Common myeloid progenitor, CD34-positive (primary cell): ENCODE measurements at regions not wholly inside any gene's neighbourhood (a gene's known extent, or its start where the extent isn't known, plus 50 kb on each side); places are given as distances from the start of the nearest gene placed in this dataset.

ENCODE experiments used
- CTCF ChIA-PET: fragments of 350-600 bp; sonication (Branson Sonifier 250); formaldehyde crosslinking; loops from one replicate; lab custom pipeline; 2021; ENCODE audit warnings: antibody characterized with exemption; lab: Charles Lee
- POLR2A ChIA-PET: fragments of 350-600 bp; sonication (Branson Sonifier 250); formaldehyde crosslinking; loops from one replicate; lab custom pipeline; 2021; ENCODE audit warnings: antibody characterized with exemption; lab: Charles Lee
- DNase-seq, 3 donors: peaks; one replicate each; pipeline versions ENCODE4 v3.0.0 to v3.0.0-alpha.2; 2013
- H3K27ac ChIP-seq, 2 experiments: 1 replicate in 1 of 2; 2 replicates in 1 of 2; pipeline ENCODE4 v1.7.0; 2013; ENCODE audit warnings: inconsistent platforms in 2 of 2, low read length in 2 of 2, mild to moderate bottlenecking in 2 of 2, low read depth in 1 of 2, moderate library complexity in 1 of 2; ENCODE audit not compliant: severe bottlenecking in 2 of 2, insufficient read depth in 1 of 2, poor library complexity in 1 of 2
- H3K27me3 ChIP-seq, 5 experiments: replicated peaks in 2 of 5; 1 replicate in 3 of 5; 2 replicates in 2 of 5; pipeline versions ENCODE4 v1.6.1 to v1.7.0; 2013; ENCODE audit warnings: low read length in 4 of 5, mild to moderate bottlenecking in 2 of 5, moderate library complexity in 2 of 5, inconsistent platforms in 1 of 5; ENCODE audit not compliant: insufficient read depth in 5 of 5, control insufficient read depth in 4 of 5
- H3K36me3 ChIP-seq, 4 experiments: 1 replicate in 2 of 4; 2 replicates in 2 of 4; pipeline versions ENCODE4 v1.6.1 to v1.7.0; 2013; ENCODE audit warnings: low read length in 3 of 4, control low read depth in 1 of 4, mild to moderate bottlenecking in 1 of 4; ENCODE audit not compliant: control insufficient read depth in 4 of 4, insufficient read depth in 4 of 4
- H3K4me1 ChIP-seq, 4 experiments: 1 replicate in 3 of 4; 2 replicates in 1 of 4; pipeline versions ENCODE4 v1.6.1 to v1.7.1; 2013; ENCODE audit warnings: low read length in 3 of 4, mild to moderate bottlenecking in 3 of 4, control low read depth in 1 of 4, inconsistent platforms in 1 of 4, moderate library complexity in 1 of 4; ENCODE audit not compliant: control insufficient read depth in 4 of 4, insufficient read depth in 4 of 4; ENCODE audit errors: control extremely low read depth in 1 of 4
- H3K4me3 ChIP-seq, 7 experiments: 1 replicate in 4 of 7; 2 replicates in 3 of 7; pipeline versions ENCODE4 v1.5.1 to v1.7.0; 2013; ENCODE audit warnings: mild to moderate bottlenecking in 7 of 7, low read length in 6 of 7, moderate library complexity in 6 of 7, inconsistent platforms in 2 of 7, low read depth in 2 of 7, control low read depth in 1 of 7; ENCODE audit not compliant: insufficient read depth in 4 of 7, control insufficient read depth in 1 of 7; ENCODE audit errors: extremely low read depth in 1 of 7
- H3K9me3 ChIP-seq, 5 experiments: 1 replicate in 4 of 5; 2 replicates in 1 of 5; pipeline versions ENCODE4 v1.6.1 to v1.7.1; 2013; ENCODE audit warnings: low read length in 4 of 5, mild to moderate bottlenecking in 2 of 5, inconsistent platforms in 1 of 5, low read depth in 1 of 5, moderate library complexity in 1 of 5; ENCODE audit not compliant: control insufficient read depth in 4 of 5, insufficient read depth in 2 of 5; ENCODE audit errors: control extremely low read depth in 1 of 5
- WGBS: methylation state at CpG from one replicate; pipeline ENCODE4 v1.1.5; 2013; ENCODE audit not compliant: insufficient coverage; 5-methylcytosine and 5-hydroxymethylcytosine counted together

DNA sequence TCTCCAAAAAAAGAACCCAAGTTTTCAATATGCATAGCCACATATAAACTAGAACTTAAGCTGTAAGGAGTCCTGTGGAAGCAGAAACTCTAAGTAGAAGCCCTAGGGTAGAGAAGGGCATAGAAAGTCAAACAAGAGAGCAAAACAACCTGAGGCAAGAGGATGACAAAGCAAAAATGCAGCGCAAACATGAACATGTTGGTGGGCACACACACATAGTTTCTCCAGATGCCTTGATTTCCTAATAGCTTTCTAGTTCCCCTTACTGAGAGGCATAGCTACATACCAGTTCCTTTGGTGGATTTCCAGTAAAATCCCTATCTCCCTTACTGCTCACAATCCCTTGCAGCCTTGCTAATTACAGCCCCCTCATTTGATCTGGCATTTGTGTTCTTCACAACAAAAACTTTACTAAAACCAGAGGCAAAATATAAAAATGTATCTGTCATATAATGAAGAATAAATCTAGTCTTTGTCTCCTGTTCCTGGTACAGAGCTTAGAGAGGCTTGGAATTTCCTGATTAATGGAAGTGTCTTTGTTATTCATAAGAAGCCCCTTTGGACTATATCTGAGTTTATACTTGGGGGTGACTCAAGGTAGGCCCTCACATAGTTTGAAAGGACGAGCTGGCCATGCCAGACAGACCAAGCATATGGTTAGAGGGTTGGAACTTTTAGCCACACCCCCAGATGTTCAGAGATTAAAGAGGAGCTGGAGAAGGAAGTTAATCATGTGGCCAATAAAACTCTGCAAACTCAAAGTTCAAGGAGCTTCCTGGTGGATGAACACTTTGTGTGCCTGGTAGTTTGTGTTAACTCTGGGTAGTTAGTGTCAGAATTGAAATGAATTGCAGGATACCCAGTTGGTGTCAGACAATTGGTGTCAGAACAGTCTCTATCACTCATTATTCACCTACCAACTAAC, 52.7 kb upstream of the ZCCHC13 start:
- Histone ChIP-seq H3K27me3 (peaks cover 0 to 17% (median 0%) of the 10 kb centered on the region in 5 experiments), H3K4me1 (peaks cover 5 to 25% (median 17%) of the 10 kb centered on the region in 4 experiments), H3K36me3 (peaks cover 0 to 5% (median 3%) of the 10 kb centered on the region in 4 experiments), H3K9me3 (no peaks in the 10 kb centered on the region), H3K27ac (peak overlapping the region; percentile 6 to 49), H3K4me3 (peak overlapping the region in 2 of 7 experiments; percentile 2 to 10)
- ChIA-PET CTCF (interaction anchor here (0.7 to 1.1 kb wide), 2 partner anchors 19 to 294 kb away, joined by 3 read pairs; no protein-coding TSS in a partner anchor), POLR2A (no interaction called here)
- WGBS, result 50% methylated on average over 1 of the region's 2 CpGs
- peak; percentile 58 to 92 (median 89) for DNase-seq

DNA sequence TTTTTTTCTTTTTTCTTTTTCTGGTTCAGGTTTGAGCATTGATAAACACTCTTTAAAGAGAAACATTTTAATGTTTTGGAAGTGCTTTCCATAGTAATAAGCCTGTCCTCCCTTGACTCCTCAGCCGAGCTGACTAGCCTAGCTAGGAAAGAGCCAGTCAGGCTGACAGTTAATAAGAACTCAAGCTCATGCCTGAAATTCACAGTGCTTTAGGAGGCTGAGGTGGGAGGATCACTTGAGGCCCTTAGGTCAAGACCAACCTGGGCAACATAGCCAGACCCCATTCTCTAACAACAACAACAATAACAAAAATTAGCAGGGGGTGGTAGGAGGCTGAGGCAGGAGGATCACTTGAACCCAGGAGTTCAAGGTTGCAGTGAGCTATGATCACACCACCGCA, 53.4 kb upstream of the ZCCHC13 start:
- Histone ChIP-seq H3K4me3 (no peak overlapping the region), H3K4me1 (peaks cover 5 to 25% (median 17%) of the 10 kb centered on the region in 4 experiments), H3K27ac (peak overlapping the region; percentile 6 to 49), H3K36me3 (peaks cover 0 to 3% (median 3%) of the 10 kb centered on the region in 4 experiments), H3K27me3 (peaks cover 0 to 17% (median 0%) of the 10 kb centered on the region in 5 experiments), H3K9me3 (no peaks in the 10 kb centered on the region)
- no peak for DNase-seq
- ChIA-PET CTCF (interaction anchor here (1.1 kb wide), 1 partner anchor 294 kb away, joined by 3 read pairs; no protein-coding TSS in a partner anchor), POLR2A (no interaction called here)
- WGBS, result 83% methylated on average over 1 of the region's 2 CpGs

DNA sequence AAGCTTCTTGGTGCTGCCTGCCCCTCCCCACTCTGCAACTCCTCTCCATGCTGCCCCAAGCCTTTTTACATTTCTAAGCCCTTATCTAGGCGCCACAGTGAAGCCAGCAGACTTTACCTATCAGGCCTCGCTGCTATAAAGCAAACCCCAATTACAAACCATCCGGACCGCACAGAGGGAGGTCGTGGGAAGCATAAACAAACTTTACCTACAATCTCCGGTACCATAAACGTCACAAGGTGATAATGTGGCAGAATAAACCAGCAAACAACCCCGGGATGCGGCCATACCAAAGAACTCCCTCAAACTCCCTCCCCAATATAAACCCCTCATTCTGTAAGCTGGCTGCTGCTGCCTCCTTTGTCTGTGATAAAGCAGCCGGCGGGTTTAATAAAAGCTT, 54.0 kb upstream of the ZCCHC13 start:
- peaks cover 0 to 13% (median 0%) of the 10 kb centered on the region in 5 experiments for H3K27me3 ChIP-seq
- DNase-seq, result peak in 1 of 3 donors; percentile 23
- H3K27ac ChIP-seq, result no peak overlapping the region
- H3K4me3 ChIP-seq, result no peak overlapping the region
- H3K36me3 ChIP-seq, result peaks cover 0 to 3% (median 3%) of the 10 kb centered on the region in 4 experiments
- CTCF ChIA-PET, result interaction anchor here (1.1 kb wide), 1 partner anchor 295 kb away, joined by 3 read pairs; no protein-coding TSS in a partner anchor
- POLR2A ChIA-PET, result no interaction called here
- H3K9me3 ChIP-seq, result no peaks in the 10 kb centered on the region
- WGBS, result 59% methylated on average over 9 of the region's 11 CpGs
- H3K4me1 ChIP-seq, result peaks cover 5 to 25% (median 17%) of the 10 kb centered on the region in 4 experiments

DNA sequence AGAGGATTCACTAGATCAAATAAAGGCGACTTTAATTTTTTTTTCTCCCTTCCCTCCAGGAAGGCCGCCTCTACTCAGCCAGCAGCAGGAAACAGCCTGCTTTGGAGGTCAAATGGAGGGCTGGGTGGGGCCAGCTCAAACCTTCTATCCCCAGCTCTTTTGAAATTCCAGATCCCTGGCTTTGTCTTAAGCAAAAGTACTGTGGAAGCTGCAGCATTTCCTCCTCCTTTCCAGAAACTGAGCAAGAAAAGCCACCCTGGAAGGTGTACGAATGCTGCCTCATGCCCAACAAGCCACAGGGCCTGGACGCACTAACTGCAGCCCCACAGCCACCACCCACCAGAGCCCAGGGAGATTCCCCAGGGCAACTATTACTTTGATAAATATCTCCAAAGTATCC, 55.1 kb upstream of the ZCCHC13 start:
- 50% methylated on average over 3 of the region's 4 CpGs for WGBS
- Histone ChIP-seq H3K9me3 (no peaks in the 10 kb centered on the region), H3K36me3 (peaks cover 0 to 3% (median 0%) of the 10 kb centered on the region in 4 experiments), H3K4me1 (peaks cover 5 to 20% (median 15%) of the 10 kb centered on the region in 4 experiments), H3K27ac (peak overlapping the region in 1 of 2 experiments; percentile 61), H3K4me3 (no peak overlapping the region), H3K27me3 (peaks cover 0 to 4% (median 0%) of the 10 kb centered on the region in 5 experiments)
- POLR2A ChIA-PET, result no interaction called here
- peak in 2 of 3 donors; percentile 21 to 36 for DNase-seq
- CTCF ChIA-PET, result no interaction called here

DNA sequence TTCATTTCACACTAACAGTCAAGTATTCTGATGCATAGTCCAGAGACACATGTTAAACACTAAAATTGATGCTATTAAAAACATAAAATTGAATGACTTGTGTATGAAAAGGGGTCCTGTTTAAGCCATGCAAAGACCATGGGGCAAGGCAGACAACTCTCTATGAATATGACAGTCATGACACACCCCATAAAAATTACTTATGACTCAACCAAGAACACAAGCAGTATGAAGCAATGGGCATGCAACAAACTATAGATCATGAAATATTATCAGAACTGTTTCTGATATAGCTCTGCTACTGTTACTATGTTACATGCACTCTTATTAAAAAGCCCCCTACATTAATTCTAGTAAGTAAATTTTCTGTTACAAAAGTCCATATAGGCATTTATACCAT, 57.5 kb upstream of the ZCCHC13 start:
- CTCF ChIA-PET, result no interaction called here
- POLR2A ChIA-PET, result no interaction called here

DNA sequence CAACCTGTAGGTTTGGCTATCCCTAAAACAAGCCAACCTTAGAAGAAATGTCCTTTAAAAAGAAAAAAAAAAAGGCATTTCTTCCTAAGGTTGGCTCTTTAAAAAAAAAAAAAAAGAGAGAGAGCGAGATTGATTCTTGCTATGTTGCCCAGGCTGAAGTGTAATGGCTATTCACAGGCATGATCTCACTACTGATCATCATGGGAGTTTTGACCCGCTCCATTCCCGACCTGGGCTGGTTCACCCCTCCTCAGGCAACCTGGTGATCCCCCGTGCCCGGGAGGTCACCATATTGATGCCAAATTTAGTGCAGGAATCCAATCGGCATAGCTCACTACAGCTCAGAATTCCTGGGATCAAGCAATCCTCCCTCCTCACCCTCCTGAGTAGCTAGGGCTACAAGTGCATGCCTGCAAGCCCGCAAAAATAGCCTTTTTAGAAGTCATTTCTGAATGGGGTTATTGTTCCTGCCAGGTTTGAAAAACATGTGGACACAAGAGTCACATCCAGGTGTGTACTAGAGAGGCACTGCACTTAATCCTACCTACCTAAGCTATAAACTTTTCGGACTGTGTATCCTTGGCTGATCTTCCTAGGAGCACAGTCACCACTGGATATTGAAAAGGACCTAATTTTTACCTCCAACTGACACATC, 61.4 kb upstream of the ZCCHC13 start:
- WGBS, result 96% methylated on average over 5 of the region's 8 CpGs
- H3K4me1 ChIP-seq, result no peaks in the 10 kb centered on the region
- H3K9me3 ChIP-seq, result no peaks in the 10 kb centered on the region
- peaks cover 6 to 32% (median 21%) of the 10 kb centered on the region in 4 experiments for H3K36me3 ChIP-seq
- H3K27ac ChIP-seq, result no peak overlapping the region
- DNase-seq, result no peak
- POLR2A ChIA-PET, result no interaction called here
- peaks cover 0 to 8% (median 0%) of the 10 kb centered on the region in 5 experiments for H3K27me3 ChIP-seq
- CTCF ChIA-PET, result interaction anchor here (0.7 kb wide), 1 partner anchor 10 kb away, joined by 3 read pairs; no protein-coding TSS in a partner anchor
- H3K4me3 ChIP-seq, result no peak overlapping the region

More for the DNA sequence above, 57.5 kb upstream of the ZCCHC13 start:
- Histone ChIP-seq H3K9me3 (no peaks in the 10 kb centered on the region), H3K4me3 (no peak overlapping the region), H3K4me1 (peaks cover 2 to 16% (median 11%) of the 10 kb centered on the region in 4 experiments), H3K27me3 (peaks cover 0 to 4% (median 0%) of the 10 kb centered on the region in 5 experiments), H3K27ac (no peak overlapping the region), H3K36me3 (peaks cover 4 to 9% (median 8%) of the 10 kb centered on the region in 4 experiments)
- DNase-seq, result no peak
